B cell (primary cell): ENCODE measurements at regions not wholly inside any gene's neighbourhood (a gene's known extent, or its start where the extent isn't known, plus 50 kb on each side); places are given as distances from the start of the nearest gene placed in this dataset.

ENCODE experiments used
- EZH2 ChIP-seq: IDR thresholded peaks from 2 replicates; pipeline ENCODE4 v1.6.1; 2012; ENCODE audit warnings: borderline replicate concordance, low read depth, mild to moderate bottlenecking, moderate library complexity, low read length; ENCODE audit not compliant: insufficient read depth, poor library complexity, severe bottlenecking
- TF ChIP-seq, protein P1 (sequence below): fragments of 200-600 bp; IDR thresholded peaks from one replicate; pipeline ENCODE4 v1.8.0; 2022; ENCODE audit warnings: antibody characterized with exemption, mild to moderate bottlenecking

DNA sequence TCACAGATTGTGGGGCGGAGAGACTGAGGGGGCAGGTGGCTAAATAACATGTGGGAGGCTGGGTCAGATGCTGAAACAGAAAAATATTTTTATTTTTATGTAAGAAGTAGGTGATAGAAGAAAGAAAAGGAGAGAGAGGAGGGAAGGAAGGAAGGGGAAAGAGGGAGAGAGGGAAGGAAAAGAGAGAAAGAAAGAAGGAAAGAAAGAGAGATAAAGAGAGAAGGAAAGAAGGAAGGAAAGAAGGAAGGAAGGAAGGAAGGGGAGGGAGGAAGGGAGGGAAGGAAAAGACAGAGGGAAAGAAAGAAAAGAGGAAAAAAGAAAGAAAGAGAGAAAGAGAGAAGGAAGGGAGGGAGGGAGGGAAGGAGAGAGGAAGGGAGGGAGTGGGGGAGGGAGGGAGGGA lies 224.9 kb downstream of the UQCRFS1 start:
- TF ChIP-seq EZH2, result no peak
- TF ChIP-seq, protein P1, sequence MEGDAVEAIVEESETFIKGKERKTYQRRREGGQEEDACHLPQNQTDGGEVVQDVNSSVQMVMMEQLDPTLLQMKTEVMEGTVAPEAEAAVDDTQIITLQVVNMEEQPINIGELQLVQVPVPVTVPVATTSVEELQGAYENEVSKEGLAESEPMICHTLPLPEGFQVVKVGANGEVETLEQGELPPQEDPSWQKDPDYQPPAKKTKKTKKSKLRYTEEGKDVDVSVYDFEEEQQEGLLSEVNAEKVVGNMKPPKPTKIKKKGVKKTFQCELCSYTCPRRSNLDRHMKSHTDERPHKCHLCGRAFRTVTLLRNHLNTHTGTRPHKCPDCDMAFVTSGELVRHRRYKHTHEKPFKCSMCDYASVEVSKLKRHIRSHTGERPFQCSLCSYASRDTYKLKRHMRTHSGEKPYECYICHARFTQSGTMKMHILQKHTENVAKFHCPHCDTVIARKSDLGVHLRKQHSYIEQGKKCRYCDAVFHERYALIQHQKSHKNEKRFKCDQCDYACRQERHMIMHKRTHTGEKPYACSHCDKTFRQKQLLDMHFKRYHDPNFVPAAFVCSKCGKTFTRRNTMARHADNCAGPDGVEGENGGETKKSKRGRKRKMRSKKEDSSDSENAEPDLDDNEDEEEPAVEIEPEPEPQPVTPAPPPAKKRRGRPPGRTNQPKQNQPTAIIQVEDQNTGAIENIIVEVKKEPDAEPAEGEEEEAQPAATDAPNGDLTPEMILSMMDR, result no peak
